ENCODE measurements at regions not wholly inside any gene's neighbourhood (a gene's known extent, or its start where the extent isn't known, plus 50 kb on each side); places are given as distances from the start of the nearest gene placed in this dataset.

GRCh38 chr9:88664773-88665172 is 129.8 kb downstream of the NXNL2 start:
- H2BK12ac ChIP-seq (ENCODE audit: low read length): no peak overlapping the region
- H2BK120ac ChIP-seq (ENCODE audit: insufficient read depth, low read length, poor library complexity): no peak overlapping the region
- no peak overlapping the region for H3K4me2 ChIP-seq (ENCODE audit: low read length)
- H3K27me3 ChIP-seq (ENCODE audit: insufficient read depth, low read length): no peaks in the 10 kb centered on the region
- H3K14ac ChIP-seq (ENCODE audit: low read length): no peak overlapping the region
- no peak overlapping the region for H3K18ac ChIP-seq (ENCODE audit: low read length)
- WGBS (ENCODE audit: extremely low coverage, insufficient coverage, insufficient read length): no CpG with 5 or more reads among the region's 8 CpGs
- H3K4me1 ChIP-seq (ENCODE audit: control insufficient read depth in 1 of 2, insufficient read depth in 2 of 2, low read length in 2 of 2): no peaks in the 10 kb centered on the region
- H4K12ac ChIP-seq (ENCODE audit: low read depth, low read length): no peak overlapping the region
- no peak overlapping the region for H3K23ac ChIP-seq (ENCODE audit: low read length)
- H3K9me3 ChIP-seq (ENCODE audit: insufficient read depth, low read depth, low read length): no peaks in the 10 kb centered on the region
- no peak overlapping the region for H3K27ac ChIP-seq (ENCODE audit: low read depth, low read length)
- H2AK5ac ChIP-seq (ENCODE audit: low read length): no peak overlapping the region
- no peak overlapping the region for H4K8ac ChIP-seq (ENCODE audit: low read depth, low read length)
- DNase-seq: no peak
- no peak overlapping the region for H3K4me3 ChIP-seq (ENCODE audit: low read depth, low read length)
- no peak overlapping the region for H2BK5ac ChIP-seq (ENCODE audit: low read depth, low read length, poor library complexity)
- no peak overlapping the region for H3K4ac ChIP-seq (ENCODE audit: low read depth, low read length)
- no peaks in the 10 kb centered on the region for H3K79me1 ChIP-seq (ENCODE audit: low read length)
- no peaks in the 10 kb centered on the region for H3K36me3 ChIP-seq (ENCODE audit: control insufficient read depth in 1 of 2, insufficient read depth in 2 of 2, low read length in 2 of 2)
- H2AFZ ChIP-seq (ENCODE audit: insufficient read depth, low read length, poor library complexity): no peak overlapping the region
- H3K79me2 ChIP-seq (ENCODE audit: control insufficient read depth, insufficient read depth, low read length, poor library complexity): no peaks in the 10 kb centered on the region
- no peak overlapping the region for H3K9ac ChIP-seq (ENCODE audit: low read length)
- H4K91ac ChIP-seq (ENCODE audit: low read depth, low read length): no peak overlapping the region

- WGBS (ENCODE audit: extremely low coverage, insufficient coverage, insufficient read length): 100% methylated on average over 5 of the region's 12 CpGs
- H3K9ac ChIP-seq (ENCODE audit: low read length): no peak overlapping the region
These were observed 138.1 kb downstream of the NXNL2 start for GRCh38 chr9:88672874-88673689.

GRCh38 chr9:88673886-88674285 is 138.9 kb downstream of the NXNL2 start:
- Histone ChIP-seq H3K9me3 (ENCODE audit: insufficient read depth, low read depth, low read length) (peaks cover 10% of the 10 kb centered on the region), H4K12ac (ENCODE audit: low read depth, low read length) (no peak overlapping the region), H3K27me3 (ENCODE audit: insufficient read depth, low read length) (no peaks in the 10 kb centered on the region), H3K4me2 (ENCODE audit: low read length) (no peak overlapping the region), H3K9ac (ENCODE audit: low read length) (no peak overlapping the region), H2AFZ (ENCODE audit: insufficient read depth, low read length, poor library complexity) (no peak overlapping the region), H3K79me1 (ENCODE audit: low read length) (no peaks in the 10 kb centered on the region), H2BK120ac (ENCODE audit: insufficient read depth, low read length, poor library complexity) (no peak overlapping the region), H2BK12ac (ENCODE audit: low read length) (no peak overlapping the region), H4K8ac (ENCODE audit: low read depth, low read length) (no peak overlapping the region), H3K79me2 (ENCODE audit: control insufficient read depth, insufficient read depth, low read length, poor library complexity) (no peaks in the 10 kb centered on the region), H3K4me1 (ENCODE audit: control insufficient read depth in 1 of 2, insufficient read depth in 2 of 2, low read length in 2 of 2) (no peaks in the 10 kb centered on the region), H3K4ac (ENCODE audit: low read depth, low read length) (no peak overlapping the region), H3K36me3 (ENCODE audit: control insufficient read depth in 1 of 2, insufficient read depth in 2 of 2, low read length in 2 of 2) (no peaks in the 10 kb centered on the region), H3K23ac (ENCODE audit: low read length) (no peak overlapping the region), H3K14ac (ENCODE audit: low read length) (no peak overlapping the region), H2BK5ac (ENCODE audit: low read depth, low read length, poor library complexity) (no peak overlapping the region), H3K18ac (ENCODE audit: low read length) (no peak overlapping the region), H2AK5ac (ENCODE audit: low read length) (no peak overlapping the region), H4K91ac (ENCODE audit: low read depth, low read length) (no peak overlapping the region), H3K27ac (ENCODE audit: low read depth, low read length) (no peak overlapping the region), H3K4me3 (ENCODE audit: low read depth, low read length) (no peak overlapping the region)
- DNase-seq: no peak
- WGBS (ENCODE audit: extremely low coverage, insufficient coverage, insufficient read length): no CpG with 5 or more reads among the region's 2 CpGs

More at GRCh38 chr9:88672874-88673689, 138.1 kb downstream of the NXNL2 start:
- no peak overlapping the region for H3K18ac ChIP-seq (ENCODE audit: low read length)
- no peak for DNase-seq
- H3K14ac ChIP-seq (ENCODE audit: low read length): no peak overlapping the region
- no peak overlapping the region for H3K4me3 ChIP-seq (ENCODE audit: low read depth, low read length)
- H2AK5ac ChIP-seq (ENCODE audit: low read length): no peak overlapping the region
- no peaks in the 10 kb centered on the region for H3K27me3 ChIP-seq (ENCODE audit: insufficient read depth, low read length)
- H3K4ac ChIP-seq (ENCODE audit: low read depth, low read length): no peak overlapping the region
- no peak overlapping the region for H3K27ac ChIP-seq (ENCODE audit: low read depth, low read length)
- H3K23ac ChIP-seq (ENCODE audit: low read length): peak overlapping the region; percentile 31
- no peaks in the 10 kb centered on the region for H3K79me2 ChIP-seq (ENCODE audit: control insufficient read depth, insufficient read depth, low read length, poor library complexity)
- H2AFZ ChIP-seq (ENCODE audit: insufficient read depth, low read length, poor library complexity): no peak overlapping the region
- H4K12ac ChIP-seq (ENCODE audit: low read depth, low read length): no peak overlapping the region
- no peak overlapping the region for H2BK120ac ChIP-seq (ENCODE audit: insufficient read depth, low read length, poor library complexity)
- no peak overlapping the region for H2BK12ac ChIP-seq (ENCODE audit: low read length)
- H3K79me1 ChIP-seq (ENCODE audit: low read length): no peaks in the 10 kb centered on the region
- H2BK5ac ChIP-seq (ENCODE audit: low read depth, low read length, poor library complexity): no peak overlapping the region
- H3K36me3 ChIP-seq (ENCODE audit: control insufficient read depth in 1 of 2, insufficient read depth in 2 of 2, low read length in 2 of 2): no peaks in the 10 kb centered on the region
- no peak overlapping the region for H4K8ac ChIP-seq (ENCODE audit: low read depth, low read length)
- H4K91ac ChIP-seq (ENCODE audit: low read depth, low read length): no peak overlapping the region
- H3K4me2 ChIP-seq (ENCODE audit: low read length): no peak overlapping the region
- no peaks in the 10 kb centered on the region for H3K4me1 ChIP-seq (ENCODE audit: control insufficient read depth in 1 of 2, insufficient read depth in 2 of 2, low read length in 2 of 2)
- H3K9me3 ChIP-seq (ENCODE audit: insufficient read depth, low read depth, low read length): peaks cover 10% of the 10 kb centered on the region

- no peaks in the 10 kb centered on the region for H3K36me3 ChIP-seq (ENCODE audit: control insufficient read depth in 1 of 2, insufficient read depth in 2 of 2, low read length in 2 of 2)
- H3K4ac ChIP-seq (ENCODE audit: low read depth, low read length): no peak overlapping the region
- no peak overlapping the region for H3K9ac ChIP-seq (ENCODE audit: low read length)
- no peak overlapping the region for H3K4me2 ChIP-seq (ENCODE audit: low read length)
- H2BK120ac ChIP-seq (ENCODE audit: insufficient read depth, low read length, poor library complexity): no peak overlapping the region
- no peak overlapping the region for H2BK5ac ChIP-seq (ENCODE audit: low read depth, low read length, poor library complexity)
- H3K23ac ChIP-seq (ENCODE audit: low read length): no peak overlapping the region
- no peak overlapping the region for H3K4me3 ChIP-seq (ENCODE audit: low read depth, low read length)
- no peak for DNase-seq
- H3K79me2 ChIP-seq (ENCODE audit: control insufficient read depth, insufficient read depth, low read length, poor library complexity): no peaks in the 10 kb centered on the region
- no peak overlapping the region for H3K18ac ChIP-seq (ENCODE audit: low read length)
- H2AFZ ChIP-seq (ENCODE audit: insufficient read depth, low read length, poor library complexity): no peak overlapping the region
- no peak overlapping the region for H4K12ac ChIP-seq (ENCODE audit: low read depth, low read length)
- no peak overlapping the region for H4K91ac ChIP-seq (ENCODE audit: low read depth, low read length)
- H3K9me3 ChIP-seq (ENCODE audit: insufficient read depth, low read depth, low read length): peaks cover 8% of the 10 kb centered on the region
- H3K27ac ChIP-seq (ENCODE audit: low read depth, low read length): no peak overlapping the region
- H2AK5ac ChIP-seq (ENCODE audit: low read length): no peak overlapping the region
- H3K14ac ChIP-seq (ENCODE audit: low read length): no peak overlapping the region
- H3K27me3 ChIP-seq (ENCODE audit: insufficient read depth, low read length): no peaks in the 10 kb centered on the region
- no peaks in the 10 kb centered on the region for H3K79me1 ChIP-seq (ENCODE audit: low read length)
- H3K4me1 ChIP-seq (ENCODE audit: control insufficient read depth in 1 of 2, insufficient read depth in 2 of 2, low read length in 2 of 2): no peaks in the 10 kb centered on the region
- no CpG with 5 or more reads among the region's 3 CpGs for WGBS (ENCODE audit: extremely low coverage, insufficient coverage, insufficient read length)
- H2BK12ac ChIP-seq (ENCODE audit: low read length): no peak overlapping the region
- no peak overlapping the region for H4K8ac ChIP-seq (ENCODE audit: low read depth, low read length)
These were observed 141.7 kb downstream of the NXNL2 start for GRCh38 chr9:88676644-88677043.

Measured in trophoblast cell (in vitro differentiated cells and primary cell).